Hepatic stellate cell (primary cell): ENCODE measurements at regions not wholly inside any gene's neighbourhood (a gene's known extent, or its start where the extent isn't known, plus 50 kb on each side); places are given as distances from the start of the nearest gene placed in this dataset.

Source experiments
- DNase-seq: peaks from one replicate; pipeline ENCODE4 v3.0.0; 2011; ENCODE audit warnings: low spot score

DNA sequence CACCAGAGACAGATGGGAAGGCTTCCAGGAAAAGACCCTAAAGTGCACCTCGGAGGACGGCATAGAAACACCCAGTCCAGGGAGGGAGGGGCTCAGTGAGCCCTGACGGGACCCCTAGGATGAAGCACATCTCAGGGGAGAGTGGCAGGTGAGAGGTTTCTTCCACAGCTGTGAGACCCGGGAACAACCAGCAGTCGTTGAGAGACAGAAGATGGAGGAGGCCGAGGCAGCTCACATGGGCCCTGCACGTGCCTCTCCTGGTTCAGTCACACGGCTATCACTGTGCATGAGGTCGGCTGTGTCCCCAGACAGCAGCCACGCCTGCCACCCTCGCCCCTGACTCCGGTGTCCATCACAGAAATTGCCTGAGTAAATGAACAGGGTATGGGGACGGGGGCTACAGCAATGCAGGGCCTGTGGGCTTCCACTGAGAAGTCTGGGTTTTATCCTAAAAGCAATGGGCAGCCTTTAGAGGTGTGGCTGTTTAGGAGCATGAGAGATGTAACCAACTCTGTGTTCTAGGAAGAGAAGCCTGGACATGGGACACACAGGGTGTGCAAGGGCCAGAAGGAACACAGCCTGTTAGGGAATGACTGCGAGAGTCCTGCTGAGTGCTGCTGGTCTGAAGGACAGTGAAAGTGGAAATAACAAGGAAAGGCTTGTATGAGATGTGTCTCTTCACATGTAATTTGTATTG lies 102.0 kb downstream of the TMEM18 start:
- no peak for DNase-seq

DNA sequence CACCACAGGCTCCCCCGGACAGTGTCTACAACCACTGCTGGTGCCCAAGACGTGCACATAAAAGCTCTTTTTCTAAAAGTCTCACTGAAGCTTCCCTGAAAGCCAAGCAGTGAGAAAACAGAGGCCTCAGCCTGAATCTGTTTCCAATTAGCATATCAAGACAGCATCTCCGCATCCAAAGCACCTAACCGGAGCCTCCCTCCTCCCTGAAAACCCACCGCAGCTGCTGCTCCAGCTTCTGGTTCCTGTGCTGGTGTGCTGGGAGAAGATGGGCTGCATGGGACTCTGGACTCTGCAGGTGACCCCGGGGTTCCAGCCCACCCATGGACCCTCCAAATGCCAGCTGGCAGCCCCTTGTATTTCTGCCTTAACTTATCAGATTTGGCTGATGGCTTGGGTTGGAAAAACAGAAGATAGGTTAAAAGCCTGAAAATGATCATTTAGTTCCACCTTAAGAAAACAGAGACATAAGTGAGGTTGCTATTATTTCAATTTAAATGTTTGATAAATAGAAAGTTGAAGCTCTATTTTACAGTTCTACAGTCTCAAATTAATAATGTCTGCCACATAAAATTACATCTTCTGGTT lies 103.3 kb downstream of the TMEM18 start:
- DNase-seq: no peak

DNA sequence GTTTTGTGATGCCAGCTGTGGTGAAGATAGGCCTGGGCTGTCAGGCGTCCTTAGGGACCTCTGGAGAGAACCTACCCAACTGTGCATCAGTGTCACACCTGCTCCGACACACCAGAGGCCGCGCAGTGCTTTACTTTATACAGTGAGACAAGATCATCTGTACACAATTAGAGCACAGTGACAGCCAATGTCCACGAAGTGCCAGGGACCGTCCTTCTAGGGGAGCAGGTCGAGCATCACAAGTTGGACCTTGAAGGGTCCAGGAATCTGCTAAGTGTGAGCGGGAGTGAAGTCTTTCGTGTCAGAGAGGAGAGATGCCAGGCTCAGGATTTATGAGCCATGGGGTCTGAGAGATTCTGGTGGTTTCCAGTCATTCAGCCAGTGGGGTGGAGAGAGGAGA lies 104.2 kb downstream of the TMEM18 start:
- no peak for DNase-seq

DNA sequence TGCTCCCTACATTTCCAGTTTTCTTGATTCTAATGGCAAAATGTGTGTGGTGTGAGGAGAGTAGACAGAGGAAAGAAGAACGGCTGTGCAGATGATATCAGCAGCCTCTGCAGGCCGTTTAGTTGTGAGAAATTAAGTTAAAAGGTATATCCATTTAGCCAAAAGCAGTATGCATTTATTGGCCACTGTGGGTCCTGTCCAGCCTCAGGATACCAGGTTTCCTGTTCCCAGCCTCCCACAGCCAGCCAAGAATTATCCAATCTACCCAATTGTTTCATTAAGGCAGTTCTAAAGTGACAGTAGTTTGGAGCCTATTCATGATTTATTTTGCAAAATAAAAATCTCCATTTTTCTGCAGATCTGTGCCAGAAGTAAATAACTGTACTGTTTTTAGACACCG lies 107.5 kb downstream of the TMEM18 start:
- no peak for DNase-seq

DNA sequence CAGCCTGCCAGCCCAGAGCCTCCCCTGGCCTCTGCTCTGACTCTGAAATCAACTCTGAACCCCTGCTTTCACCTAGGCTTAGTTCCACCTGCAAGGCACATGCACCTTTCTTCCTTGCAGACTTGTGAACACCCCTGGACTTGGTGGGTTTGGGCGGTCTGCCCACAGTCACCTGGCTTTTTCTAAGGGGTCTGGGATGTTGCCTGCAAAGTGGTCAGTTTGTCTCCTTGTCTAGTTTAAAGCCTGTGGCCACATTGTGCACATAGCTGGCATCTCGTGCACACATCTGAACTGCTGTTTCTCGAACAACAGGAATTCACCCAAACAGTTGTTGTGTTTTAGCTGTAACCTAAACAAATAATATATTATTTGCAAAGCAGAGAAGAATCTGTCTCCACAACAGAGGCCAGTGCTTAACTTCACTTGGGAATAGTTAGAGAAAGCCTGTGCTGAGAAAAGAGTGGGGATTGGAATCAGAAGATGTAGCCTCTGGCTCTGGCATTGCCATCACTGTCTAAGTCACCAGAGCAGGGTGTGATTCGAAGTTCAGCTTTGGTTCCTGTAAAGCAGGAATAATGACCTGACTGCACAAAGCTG lies 108.5 kb downstream of the TMEM18 start:
- no peak for DNase-seq

DNA sequence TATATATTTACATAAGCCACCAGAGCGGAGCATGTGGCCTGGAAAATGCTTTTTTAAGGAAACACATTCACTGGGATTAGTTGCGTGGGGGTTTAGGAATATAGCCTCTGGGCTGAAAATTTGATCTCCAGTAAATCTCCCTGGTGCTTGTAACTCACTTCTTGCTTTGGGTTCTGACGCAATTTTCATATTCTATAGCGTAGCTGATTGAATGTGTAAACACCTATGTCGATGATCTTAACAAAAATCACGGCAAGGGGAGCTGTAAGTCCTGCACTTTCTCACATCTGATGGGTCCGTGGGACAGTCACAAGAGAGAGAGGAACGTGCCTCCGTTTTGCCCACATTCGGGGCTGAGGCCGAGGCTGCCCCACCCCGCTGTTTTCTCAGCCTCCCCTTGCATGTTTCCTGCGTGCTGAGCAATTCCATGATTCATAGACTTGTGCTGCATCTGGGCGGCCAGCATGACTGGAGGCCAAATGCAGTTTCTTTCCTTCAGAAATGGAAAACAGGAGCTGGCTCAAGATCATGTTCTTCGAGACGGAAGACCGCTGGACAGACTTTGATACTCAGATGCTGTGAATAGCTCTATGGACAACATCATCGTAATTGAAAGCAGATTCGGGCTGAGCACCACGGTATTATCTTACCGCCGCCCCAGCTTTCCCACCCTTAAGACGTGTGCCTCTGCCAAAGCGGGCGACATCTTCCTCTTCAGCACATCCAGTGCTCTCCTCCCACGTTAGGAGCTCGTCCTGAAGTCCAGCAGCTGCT lies 109.2 kb downstream of the TMEM18 start:
- DNase-seq: peak; percentile 11

DNA sequence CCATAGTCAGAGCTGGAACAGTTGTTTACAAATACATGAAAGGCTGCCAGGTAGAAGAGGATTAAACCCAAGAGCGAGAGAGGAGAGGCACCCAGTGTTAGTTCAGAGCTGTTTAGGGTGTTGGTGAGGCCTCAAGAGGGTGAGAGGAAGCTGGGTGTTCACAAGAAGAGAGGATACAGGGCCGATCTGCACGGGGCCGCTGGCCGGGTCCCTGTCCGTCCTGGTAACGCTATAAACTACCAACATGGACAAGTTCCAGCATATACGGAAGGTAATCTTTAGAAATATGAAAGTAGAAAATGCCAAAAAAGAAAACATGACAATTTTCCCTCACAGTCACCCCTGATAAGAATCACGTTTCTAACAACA lies 109.7 kb downstream of the TMEM18 start:
- no peak for DNase-seq

DNA sequence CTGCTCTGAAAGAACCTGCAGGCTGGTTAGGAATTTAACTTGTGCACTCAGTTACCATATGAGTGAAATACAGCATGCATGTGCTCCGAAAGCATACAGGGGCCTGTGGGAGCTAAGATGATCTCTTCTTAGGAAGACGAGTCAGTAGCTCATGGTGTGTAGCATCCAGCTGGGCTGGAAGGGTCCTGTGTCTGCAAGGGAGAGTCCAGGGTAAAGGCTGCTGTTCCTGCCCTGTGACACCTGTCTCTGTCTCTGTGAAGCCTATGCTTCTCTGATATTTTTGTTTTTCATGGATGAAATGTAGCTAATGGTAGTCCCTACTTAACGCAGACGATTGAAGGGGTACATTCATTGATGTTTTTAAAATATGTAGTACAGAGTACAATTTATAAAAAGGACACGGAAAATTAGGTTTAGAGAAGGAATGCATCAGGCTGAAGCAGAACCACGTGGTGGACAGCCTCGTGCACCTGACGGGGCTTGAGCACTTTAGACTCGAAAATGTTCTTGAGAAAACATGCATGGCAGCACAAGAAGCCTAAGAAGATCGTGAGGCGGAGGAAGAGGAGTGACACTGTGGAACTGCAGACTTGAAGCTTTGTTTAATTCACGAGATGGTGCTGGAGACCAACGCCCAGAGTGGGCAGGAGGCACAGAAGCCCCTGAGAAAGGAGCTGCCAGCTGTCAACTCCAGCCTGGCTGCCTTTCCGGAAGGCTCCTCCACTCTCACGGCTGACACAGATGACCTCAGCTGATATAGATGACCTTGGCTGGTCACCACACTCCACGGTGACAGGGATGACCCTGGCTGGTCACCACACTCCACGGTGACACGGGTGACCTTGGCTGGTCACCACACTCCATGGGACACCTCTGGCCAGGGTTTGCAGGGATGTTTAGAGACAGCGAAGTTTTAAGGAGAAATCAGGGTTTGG lies 110.6 kb downstream of the TMEM18 start:
- DNase-seq: no peak

DNA sequence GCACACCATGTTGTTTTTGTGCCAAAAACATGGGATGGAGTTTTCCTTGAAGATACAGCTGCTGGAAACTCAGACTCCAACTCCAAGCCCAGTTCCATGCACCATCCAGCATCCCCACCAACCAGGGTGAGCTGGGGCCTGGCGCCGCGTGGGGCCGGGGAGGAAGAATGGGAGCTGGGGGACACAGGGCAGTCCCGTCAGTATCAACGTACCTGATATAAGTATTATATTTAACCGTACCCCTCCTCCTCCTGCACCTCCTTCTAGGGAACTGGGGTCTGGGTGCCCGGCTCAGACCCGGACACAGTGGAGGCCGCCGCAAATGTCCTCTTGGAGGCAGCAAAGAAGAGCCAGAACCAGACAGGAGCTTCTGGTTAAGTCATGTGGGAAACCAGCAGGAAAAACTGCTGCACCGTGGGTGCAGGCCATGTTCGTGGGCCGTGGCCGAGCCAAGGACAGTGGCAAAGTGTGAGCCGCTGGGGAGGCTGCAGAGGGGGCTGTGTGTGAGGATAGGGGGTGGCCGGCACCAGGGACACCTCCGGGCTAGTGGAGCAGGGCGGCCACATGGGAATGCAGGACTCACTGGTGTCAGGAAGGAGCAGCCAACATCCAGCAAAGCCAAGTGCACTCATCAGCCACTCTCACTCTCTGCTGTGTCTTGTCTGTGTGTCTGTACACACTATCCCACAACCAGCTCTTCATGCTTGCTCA lies 112.6 kb downstream of the TMEM18 start:
- DNase-seq: no peak

DNA sequence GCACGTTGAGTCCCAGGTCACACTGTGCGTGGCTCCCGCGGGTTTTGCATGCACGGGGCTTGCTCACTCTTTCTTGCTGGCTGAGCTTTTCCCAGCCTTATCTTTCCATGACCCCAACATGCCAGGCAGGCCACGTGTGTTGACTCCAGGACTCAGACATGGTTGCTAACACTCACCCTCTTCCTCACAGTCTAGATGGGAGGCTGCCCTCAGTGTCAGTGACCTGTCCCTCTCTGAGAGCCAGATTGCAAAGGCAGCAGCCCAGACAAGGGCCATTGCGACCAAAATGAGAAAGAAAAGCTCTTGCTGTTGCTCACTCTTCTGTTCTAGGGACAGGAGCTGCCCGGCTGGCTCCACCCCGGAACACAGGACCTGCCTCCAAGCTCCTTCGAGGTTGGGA lies 113.7 kb downstream of the TMEM18 start:
- DNase-seq: no peak

DNA sequence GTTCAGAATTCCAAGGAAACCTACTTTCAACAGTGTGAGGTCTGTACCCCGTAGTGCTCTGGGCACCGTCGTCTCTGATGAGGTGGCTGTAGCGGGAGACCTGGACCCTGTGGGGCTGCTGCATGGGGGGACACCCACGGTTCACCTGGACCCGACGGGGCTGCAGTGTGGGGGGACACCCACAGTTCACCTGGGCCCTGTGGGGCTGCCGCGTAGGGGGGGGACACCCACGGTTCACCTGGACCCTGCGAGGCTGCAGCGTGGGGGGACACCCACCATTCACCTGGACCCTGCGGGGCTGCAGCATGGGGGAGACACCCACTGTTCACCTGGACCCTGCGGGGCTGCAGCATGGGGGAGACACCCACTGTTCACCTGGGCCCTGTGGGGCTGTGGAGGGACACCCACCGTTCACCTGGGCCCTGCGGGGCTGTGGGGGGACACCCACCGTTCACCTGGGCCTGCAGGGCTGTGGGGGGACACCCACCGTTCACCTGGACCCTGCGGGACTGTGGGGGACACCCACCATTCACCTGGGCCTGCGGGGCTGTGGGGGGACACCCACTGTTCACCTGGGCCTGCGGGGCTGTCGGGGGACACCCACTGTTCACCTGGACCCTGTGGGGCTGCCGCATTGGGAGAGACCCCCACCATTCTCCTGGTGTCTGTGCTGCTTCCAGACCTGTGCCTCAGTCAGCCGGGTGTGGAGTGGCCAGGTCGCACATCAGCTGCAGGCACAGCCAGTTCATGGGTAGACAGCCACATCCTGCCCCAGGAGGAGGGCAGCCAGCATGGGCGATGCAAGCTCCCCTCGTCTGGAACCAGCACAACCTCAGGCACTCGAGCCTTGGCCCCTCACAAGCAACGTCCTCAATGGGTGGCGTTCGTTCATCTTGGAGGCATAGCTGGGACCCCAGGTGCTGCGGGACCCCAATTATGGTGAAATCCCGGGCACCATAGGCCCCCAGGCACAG lies 114.5 kb downstream of the TMEM18 start:
- DNase-seq: no peak

DNA sequence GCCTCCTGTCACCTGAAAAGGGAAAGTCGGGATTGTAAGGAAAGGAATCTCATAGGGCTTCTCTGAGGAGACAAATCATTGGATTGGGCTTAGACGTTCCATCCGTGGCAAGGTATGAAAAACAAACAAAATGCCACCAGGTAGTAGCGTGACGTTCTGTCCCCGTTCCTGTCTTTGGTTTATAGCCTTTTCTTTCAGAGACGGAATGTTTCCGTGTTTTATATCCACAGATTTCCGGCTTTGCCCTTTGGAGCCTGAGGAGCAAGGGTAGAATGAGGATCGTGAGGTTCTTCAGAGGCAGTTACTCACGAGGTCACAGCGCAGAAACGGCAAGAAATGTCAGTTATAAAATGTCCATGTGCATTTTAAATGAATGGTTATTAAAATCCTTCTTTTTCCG lies 118.3 kb downstream of the TMEM18 start:
- no peak for DNase-seq

DNA sequence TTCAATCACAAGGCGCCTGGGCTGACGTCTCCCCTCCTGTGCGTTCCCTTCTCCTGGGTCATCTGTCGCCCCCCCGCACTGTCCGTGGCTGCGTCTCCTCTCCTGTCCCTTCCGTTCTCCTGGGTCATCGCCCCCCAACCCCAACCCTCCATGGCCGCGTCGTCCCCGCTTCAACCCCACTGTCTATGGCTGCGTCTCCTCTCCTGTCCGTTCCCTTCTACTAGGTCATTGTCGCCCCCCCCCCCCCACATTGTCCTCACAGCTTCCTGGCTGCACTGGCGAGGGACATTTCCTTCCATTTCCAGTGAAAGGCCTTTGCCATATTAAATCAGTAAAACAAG lies 118.9 kb downstream of the TMEM18 start:
- no peak for DNase-seq

DNA sequence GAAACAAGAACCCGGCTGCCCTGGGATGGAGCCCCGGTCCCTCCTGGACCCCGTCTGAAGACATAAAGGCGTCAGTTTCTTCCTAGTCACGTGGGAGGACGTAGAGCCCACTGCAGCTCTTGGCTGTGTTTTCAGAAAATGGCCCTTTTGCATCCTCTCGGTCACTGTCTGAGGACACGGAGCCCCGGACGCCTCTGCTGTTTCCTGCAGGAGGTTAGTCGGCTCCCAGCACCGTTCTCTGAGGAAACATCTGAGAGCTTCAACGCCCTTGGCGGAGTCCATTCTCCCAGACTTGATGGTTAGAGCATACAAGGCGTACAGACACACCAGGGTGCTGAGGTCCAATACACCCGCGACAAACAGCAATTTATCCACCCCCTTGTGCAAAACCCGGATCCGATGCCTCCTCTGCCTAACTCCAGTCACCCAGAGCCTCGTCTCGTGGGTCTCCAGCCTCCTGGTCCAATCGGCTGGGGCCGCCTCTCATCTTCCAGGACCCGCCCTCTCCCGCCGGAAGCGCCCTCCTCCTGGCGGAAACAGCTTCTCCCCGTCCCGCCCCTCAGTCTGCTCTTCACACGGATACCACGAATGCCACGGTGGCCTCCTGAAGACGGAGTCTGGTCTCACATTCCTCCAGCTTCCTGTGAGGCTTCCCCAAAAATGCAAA lies 119.4 kb downstream of the TMEM18 start:
- no peak for DNase-seq

DNA sequence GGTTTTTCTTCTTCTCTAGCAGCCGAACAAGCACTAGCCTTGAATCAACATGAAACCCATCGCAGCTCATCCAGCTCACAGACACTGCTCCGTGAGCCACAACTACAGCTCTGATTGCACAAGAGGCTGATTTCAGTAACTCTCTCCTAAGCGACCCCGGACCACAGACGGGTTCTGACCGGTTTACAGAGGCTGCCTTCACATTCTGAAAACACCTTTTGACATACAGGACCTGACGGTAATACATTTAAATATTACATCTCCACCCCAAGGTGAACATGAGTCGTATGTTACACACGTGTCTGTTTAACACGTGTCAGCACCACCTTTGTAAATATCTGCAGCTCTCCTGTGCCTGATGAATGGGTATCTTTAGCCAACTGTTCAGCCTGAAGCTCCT lies 120.7 kb downstream of the TMEM18 start:
- no peak for DNase-seq

DNA sequence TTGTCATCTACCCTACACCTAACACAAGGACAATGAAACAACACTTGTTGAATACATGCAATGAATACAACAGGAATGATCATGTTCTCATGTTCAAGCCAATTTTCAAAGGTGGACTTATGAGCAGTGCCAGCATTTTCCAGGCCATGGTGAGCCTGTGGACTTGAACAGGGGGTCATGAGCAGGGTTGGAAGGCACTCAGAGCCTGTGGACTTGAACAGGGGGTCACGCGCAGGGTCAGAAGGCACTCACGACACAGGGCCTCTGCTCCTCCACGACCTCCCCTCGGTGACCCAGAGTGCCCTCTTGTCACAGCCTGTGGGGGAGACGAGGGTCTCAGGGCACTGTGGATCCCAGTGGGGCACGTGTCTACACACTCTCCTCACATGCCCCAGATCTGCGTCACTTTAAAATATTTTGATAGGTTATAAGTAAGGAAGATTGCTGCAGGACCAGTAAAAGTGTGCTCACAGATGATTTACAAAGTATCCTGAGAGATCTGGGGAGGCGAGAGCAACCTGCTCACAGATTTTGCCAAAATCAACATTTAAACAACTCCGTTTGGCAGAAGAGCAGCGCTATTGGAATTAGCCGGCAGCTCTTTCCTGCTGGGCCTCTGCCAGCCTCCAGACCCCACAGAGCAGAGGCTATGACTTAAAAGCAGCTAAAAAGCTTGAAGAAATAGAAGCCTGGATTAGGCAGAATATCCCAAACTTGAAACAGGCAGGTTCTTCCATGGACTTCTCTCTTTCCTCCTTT lies 121.9 kb downstream of the TMEM18 start:
- no peak for DNase-seq

DNA sequence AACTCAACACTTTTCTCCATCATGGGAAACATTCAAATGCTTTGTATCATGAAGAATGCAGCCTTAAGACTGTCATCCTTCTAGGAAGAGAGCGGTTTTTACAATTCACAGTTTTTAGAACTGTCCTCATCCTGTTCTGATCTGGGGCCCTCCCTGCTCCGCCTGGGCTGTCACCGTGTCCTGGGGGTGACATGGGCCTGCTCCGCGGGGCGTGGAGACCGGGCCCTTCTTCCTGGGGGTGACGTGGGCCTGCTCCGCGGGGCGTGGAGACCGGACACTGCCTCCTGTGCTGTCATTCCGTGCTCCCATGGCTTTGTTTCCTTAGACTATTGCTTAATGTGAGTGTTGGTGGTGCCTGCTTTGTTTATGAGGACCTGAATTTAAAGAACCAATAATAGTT lies 122.8 kb downstream of the TMEM18 start:
- DNase-seq: no peak

DNA sequence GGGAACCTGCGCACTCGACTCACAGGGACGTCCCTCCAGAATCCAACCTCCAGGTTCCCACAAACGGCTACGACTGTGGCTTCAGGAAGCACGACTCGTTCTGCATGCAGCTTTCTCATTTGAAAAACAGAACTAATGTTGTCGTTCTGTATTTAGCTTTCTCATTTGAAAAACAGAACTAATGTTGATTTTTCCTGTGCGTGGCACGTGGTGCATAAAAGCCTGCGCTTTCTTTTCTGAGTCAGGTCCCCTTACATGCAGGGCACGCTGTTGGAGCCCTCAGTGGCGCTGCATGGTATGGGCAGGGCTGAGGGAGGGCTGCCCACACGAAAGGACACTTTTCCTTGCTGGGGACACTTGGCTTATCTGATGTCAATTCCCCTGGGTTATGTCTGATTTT lies 124.3 kb downstream of the TMEM18 start:
- no peak for DNase-seq

DNA sequence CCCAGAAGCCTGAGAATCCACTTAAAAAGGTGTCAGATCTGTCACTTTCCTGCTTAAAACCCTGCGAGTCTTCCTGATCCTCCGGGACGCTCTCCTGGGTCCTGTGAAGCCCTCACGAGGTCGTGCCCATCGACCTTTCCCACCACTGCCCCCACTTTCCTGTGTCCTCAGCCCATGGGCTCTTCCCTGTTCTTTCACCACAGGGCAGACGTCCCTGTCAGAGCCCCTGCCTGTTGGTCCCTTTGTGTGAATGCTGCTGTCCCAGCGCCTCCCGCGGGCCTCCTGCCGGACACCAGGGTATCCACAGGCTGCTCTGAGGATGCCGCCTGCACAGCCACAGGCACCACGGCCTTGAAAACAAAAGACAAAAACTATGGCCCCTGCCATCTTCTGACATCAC lies 125.6 kb downstream of the TMEM18 start:
- DNase-seq: no peak
